Activated naive CD4-positive, alpha-beta T cell (primary cell): ENCODE measurements at regions not wholly inside any gene's neighbourhood (a gene's known extent, or its start where the extent isn't known, plus 50 kb on each side); places are given as distances from the start of the nearest gene placed in this dataset.

Experiments used
- DNase-seq, 4 experiments: peaks; one replicate each; lab custom pipeline; 2025; lab: John Stamatoyannopoulos, UW

DNA sequence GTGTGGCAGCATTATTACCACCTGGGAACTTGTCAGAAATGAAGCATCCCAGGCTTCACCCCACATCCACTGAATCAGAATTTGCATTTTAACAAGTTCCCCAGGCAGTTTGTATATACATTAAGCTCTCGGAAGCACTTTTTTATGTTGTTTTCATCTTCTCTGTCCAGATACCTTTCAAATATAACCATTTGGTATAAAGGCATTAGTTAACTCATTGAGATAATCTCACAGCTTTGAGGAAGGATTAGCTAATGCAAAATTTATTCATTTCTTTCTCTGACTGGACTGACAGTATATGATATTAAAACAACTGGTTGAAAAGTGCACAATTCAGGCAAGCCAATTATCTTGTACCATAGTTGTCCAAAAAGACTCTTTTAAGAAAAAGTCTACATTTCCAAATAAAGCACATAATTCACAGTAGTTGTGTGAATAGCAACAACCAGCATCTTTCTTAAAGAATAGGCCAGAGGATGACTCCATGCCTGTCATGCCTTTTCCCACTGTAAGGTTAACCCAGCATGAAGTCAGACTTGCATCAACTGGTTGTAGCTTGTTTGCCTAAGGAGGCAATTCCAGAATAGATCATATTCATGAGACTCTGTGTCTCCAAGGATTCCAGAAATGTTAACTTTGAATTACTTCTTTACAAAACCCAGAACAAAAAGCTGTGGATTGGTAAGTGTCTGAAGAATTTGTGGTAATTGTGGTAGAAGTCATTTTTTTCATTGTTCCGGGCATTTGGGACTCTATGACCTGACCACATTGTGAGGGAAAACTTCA lies 254.3 kb upstream of the SESN3 start:
- DNase-seq: no peak

DNA sequence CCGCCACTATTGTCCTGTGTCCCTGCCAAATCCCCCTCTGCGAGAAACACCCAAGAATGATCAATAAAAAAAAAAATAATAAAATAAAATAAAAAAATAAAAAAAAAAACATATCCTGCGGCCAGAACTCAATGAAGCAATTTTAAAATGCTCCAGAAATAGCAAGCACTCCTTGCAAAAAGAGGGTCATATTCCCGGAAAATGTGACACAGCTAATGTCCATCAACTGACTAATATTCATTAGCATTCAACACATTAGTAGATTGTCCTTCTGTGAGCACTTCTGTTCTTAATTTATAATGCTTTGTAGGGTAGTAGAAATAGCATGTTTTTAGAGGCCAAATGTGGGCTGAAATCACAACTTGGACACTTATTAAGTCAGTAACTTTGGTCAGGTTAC lies 252.3 kb upstream of the SESN3 start:
- DNase-seq: no peak

DNA sequence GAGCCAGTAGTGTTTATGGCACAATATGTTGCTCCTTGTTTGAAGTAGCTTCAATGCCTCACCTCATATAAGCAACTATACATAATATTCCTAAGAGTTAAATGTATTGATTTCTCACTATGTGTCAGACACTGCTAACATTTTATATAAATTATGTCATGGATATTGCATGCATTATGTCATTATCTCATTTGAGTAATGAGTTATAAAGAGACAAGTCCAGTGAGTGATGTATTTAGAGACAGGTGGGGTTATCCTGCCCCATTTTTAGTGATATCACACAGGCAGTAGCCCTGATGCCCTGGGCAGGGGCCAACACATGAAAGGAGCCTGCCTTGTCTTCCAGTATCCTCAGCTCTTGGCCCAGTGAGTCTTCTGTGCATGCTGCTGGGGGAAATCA lies 247.0 kb upstream of the SESN3 start:
- DNase-seq: no peak

DNA sequence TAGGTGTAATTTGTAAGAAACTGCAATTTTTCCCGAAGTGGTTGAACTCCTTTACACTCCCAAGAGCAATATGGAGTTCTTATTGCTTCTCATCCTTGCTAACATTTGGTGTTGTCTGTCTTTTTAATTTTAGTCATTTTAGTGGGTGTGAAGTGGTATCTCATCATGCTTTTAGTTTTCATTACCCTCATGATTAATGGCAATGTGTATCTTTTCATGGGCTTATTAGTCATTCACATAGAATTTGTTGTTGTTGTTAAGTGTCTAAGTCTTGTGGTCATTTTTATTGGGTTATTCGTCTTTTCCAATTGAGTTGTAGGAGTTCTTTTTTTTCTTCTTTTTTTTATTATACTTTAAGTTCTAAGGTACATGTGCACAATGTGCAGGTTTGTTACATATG lies 238.3 kb upstream of the SESN3 start:
- no peak for DNase-seq

DNA sequence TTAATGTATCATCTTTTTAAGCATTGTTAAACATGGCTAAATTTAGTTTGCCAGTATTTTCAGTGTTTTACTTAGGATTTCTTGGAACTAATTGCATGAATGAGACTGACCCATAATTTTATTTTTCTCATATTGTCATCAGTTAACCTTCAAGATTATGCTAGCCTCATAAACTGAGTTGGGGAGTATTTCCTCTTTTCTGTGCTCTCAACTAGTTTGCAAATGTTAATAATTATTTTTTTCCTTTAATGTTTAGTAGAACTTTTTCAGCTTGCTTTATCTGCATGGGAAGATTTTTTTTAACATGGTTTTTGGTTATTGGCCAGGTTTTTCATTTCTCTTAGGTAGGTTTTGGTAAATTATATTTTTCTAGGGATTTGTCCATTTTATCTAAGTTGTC lies 235.4 kb upstream of the SESN3 start:
- no peak for DNase-seq

DNA sequence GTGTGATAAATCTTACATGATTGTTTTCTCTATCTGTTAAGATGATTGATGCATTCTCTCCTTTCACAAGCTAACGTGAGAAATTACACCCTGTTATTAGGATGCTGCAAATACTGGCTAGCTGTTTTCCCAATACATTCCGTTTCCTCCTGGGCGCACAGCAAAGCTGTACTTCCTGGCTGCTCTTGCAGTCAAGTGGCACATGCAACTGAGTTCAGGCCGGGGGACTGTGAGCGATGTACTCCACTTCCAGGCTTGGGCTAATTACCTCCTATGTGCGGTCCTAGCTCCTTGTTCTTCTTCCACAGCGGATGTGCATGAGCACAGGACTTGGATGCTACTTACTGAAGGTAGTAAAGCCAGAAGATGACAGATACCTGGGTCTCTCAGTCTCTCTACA lies 234.9 kb upstream of the SESN3 start:
- DNase-seq: no peak

DNA sequence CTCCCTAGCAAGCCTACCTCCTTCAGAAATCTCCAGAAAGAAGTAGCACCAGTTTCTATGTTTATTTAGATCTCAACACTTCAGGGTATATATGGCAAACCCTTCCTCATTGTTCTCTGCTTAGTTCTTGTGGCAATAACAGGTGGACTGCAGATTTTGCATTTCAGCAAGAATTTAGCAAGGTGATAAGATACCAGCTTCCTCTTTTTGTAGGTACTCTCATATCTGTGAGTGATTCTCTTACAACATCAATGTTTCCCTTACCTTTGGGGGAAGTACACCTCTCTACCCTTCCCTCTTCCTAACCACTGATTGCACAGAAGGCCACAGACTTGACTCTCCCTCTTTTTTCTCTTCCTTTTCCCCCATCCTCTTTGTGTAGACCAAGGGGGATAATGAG lies 230.9 kb upstream of the SESN3 start:
- DNase-seq: no peak

DNA sequence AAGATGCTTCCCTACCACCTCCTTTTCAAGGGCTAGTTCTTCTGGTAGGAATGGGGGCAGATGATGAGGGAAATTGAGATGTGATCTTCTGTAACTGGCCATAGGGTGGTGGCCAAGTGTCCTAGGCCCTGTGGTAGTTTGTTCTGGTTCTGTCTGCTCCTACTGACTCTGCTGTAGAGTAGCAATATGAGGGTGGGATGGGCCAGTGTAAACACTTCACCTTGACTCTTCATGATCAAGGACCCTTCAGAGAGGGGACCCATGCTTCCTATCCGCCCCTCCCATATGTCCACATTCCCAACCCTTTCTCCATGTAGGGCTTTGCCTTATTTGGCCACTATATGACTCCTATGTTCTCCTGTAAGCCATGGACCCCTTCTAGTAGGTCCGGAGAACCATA lies 230.3 kb upstream of the SESN3 start:
- DNase-seq: no peak

DNA sequence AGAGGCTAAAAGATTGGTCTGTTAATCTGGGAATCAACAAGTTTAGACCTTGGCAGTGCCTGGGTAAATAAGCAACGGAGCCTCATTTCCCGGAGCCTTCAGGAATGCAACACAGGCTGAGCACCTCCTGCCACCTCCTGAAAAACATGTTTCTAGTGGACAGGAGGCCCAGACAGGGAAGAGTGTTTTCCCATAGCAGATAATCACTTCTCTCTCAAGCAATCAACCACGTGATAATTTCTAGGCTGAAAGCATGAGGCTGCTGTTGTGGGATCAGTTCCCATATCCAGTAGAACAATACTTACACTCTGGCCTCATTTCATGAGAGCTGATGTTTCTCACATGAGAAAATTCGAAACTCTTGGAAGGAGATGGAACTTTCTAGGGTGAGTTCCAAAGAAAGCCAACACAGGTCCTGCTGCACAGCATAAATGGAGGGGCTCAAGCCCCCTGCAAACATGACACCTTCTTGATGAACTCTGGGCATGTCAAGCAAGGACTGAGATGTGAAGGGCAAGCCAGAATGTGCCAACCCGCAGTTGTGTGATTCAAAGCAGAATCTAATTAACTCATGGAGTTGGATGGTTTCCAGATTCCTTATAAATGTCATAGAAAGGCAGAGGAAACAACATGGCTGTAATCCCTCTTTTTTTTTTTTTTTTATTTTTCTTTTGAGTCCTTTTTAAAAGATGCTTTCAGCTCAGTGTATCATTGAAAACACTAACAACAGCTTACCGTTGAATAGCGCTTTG lies 228.5 kb upstream of the SESN3 start:
- DNase-seq: no peak

DNA sequence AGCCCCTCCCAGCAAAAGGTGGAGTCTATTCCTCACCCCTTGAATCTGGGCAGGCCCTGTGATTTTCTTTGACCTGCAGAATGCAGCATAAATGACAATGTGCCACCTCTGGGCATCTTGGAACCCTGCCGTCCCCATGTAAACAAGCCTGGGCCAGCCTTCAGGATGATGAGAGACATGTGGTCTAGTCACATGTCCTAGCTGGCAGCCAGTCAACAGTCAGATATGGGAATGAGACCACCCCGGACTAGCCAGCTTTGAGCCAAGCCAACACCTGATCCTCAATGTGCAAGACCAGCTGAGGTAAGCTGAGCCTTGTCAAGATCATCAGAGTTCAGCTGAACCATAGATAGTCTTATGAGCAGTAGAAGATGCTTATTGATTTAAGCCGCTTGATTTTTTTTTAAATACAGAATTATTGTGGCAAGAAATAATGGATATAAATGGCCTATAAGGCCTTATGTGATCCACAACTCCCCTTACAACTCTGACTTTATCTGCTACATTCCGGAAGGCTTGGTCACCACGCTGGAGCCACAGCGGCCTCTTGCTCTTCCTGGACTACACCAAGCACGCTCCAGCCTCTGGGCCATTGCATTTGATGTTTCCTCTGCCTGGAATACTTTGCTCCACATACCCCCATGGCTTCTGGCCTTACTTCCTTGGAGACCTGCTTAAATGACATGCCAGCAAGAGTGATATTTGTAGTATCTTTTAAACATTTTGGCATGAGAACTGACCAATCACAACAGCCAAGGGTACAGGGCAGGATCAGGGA lies 225.9 kb upstream of the SESN3 start:
- DNase-seq: no peak

DNA sequence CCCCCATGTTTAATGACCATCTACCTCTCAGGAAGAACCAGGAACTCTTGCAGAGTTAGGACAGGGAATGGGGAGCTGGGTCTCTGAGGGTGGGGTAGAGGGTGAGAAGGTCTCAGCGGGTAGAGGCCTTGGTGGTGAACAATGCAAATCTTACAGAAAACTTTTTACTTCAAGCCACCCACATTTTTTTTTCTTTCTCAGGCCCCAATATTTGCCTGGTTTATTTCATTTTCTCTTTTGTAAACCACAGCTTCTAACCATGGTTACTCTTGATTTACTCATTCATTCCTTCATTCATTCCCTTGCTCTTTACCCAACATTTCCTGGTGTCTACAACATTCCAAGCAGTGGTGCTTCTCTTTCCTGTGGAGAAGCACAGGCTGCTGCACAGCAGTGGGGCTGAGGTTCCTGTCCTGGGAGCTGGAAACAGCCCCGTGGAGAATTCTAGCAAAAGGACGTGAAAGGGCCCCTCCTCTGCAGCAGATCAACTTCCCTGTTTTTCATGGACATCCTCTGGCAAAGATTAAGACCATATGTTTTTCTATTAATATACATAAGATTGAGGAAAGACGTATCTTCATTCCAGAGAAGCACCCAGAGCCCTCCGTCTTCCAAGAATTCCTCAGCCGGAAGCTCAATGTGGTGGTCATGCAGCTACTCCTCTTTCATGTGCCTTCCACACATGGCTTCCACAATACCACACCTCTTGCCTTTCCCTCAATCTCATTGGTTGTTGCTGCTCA lies 224.4 kb upstream of the SESN3 start:
- no peak for DNase-seq

DNA sequence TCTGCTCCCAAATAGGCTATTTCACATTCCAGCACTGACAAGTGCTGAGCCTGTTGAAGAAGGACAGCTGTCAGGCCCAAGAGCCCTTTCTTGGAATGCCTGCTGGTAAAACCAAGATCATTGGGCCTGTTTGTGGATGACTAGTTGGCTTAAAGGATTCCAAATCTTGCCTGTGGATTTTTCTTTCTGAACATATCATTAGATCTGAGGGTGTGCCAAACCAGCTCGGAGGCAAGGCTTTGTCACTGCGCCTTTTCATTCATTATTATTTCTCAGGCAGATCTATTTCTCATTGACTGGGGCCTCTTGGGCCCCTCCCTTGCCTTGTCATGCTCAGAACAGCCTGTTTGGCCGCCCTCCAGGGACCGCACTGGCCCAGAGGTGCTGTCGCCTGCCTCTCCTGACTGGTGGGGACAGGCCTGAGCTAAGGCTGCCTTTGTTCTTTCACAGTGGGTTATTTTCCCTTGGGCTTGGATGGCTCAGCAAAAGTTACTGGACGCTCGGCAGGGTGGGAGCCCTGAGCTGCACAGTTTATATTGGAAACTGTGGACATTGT lies 222.7 kb upstream of the SESN3 start:
- DNase-seq: no peak

DNA sequence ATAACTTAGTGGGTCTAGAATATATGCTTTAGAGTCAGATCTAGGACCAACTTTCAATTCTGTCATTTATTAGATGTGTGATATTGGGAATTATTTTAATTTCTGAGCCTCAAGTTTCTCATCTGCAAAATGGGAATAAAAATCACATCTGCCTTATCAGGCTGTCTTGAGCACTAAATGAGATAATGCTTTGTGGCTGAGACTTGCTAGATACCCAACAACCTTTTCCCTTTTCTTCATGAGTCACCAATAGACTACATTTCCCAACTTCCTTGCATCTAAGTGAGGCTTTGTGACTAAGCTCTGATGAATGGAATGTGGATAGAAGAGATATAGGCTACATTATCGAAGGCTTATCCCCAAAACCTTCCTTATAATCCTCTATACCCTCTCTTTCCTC lies 220.7 kb upstream of the SESN3 start:
- DNase-seq: no peak

DNA sequence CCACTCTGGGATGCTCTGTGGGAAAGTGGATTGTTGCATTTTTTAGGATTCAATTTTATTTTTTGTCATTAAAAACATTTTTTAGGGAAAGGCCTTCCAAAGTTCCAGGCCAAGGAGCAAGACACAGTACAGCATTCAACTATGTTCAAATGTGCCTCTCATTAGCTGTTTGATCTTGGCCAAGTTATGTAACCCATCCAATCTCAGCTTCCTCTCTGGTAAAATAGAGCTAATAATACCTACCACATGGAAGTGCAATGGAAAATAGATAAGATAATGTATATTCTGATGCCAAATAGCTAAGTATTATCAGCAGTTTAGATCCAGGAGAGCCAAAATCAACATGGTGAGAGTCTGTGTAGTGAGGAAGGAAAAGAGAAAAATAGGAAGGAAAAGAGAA lies 220.3 kb upstream of the SESN3 start:
- no peak for DNase-seq

DNA sequence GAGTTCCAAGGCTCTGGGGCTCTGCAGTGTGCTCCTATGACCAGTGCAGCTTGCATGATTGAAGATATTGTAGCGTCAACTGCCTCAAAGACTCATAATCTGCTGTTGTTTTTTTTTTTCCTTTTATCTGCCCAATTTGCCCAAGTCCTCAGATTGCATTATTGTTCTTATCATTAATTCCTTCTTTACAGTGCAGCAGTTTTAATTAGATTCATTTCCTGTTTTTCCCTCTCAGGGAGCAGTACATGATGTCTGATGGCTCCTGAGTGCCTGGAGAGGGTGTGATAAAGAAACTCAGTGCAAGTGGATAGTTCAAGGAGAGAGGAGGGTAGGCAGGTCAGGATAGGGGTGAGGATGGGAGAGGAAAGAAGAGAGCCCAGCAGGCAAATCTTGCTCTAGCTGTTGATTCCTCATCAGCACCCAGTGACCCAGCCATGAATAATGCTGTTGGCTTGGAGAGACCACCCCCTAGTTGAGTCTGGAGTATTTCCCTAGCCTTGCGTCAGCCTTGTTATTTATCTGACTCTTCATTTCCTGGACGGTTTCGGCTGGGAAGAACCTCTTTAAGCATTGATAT lies 219.6 kb upstream of the SESN3 start:
- DNase-seq: no peak

DNA sequence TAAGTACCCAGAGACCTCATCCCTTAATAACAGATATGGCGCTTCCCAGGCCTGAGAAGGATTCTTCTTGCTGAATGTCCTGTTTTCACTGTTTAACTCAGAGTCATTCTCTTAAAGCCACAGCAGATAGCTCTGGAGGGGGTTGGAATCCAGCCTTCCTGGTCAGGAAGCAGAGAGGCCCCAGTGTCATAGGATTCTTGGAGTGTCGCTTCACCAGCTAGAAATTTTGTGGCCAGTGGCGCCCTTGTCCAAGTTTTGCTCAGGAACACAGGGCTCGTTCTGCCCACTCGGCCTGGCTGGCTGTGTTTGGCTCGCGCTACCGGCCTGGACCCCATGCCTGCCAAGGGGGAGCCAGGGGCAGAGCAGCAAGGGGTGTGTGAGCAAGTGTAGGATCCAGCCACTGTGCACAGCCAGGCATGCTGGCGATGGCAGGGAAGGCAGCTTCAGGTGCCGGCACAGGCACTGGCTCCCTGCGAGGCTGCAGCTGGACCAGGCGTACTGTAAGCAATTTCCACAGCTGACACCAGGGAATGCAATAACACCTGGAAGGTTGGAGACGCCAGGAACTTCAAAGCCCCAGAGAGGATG lies 214.8 kb upstream of the SESN3 start:
- DNase-seq: no peak

DNA sequence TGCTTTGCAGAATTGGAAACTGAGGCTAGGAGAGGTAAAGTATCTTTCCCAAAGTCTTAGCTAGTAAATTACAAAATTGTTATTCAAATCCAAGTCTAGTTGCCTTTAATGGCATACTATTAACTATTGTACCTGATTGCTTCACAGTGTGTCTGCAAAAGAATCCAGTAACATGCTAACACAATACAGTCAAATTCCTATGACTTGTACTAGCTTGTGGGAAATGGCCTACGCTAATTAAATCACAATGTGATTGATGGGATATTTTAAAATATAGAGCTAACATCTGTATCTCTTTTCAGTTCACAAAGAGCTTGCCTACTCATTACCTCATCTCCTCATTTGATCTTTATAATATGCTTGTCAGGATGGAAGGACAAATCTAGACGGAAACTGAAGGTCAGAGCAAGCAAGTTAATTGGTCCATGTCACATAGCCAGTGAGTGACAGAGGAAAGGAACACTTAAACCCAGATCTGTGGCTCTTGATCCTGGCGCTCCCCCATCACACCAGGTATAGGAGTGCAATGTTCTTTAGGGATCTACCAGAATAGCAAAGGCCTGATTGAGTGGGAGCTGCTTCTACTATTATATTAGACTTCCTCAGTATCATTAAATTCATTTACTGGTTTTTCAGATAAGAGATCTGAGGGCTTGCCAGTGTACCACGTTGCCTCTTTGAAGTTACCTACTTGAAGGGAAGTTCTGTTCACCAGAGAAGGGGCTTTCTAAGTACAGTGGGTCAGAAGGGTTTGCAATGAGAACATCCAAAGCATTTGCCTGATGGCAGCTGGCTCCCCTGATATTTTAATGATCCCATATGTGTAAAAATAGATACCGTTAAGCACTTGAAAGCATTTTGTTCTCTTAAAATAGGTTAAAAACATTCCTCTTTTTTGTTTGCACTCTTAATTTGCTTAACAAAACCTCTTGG lies 213.6 kb upstream of the SESN3 start:
- DNase-seq: no peak

DNA sequence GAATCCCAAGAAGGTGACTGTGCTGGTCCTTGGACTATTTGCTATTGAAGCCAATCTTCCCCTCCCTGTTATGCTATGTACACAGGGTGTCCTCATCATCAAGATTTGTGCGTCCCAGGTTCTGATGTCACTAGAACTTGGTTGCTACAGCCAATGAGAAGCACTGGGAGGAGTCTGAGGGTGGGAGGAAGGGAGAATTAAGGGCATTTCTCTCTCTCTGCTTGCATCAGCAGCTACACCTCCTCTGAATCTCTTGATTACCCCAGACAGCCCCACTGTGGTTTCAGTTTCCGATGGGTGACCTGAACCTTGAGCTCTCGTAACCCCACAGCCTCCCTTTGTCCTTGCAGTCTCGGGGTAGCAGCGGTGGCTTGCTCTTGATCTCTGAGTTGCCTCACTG lies 212.4 kb upstream of the SESN3 start:
- DNase-seq: no peak

DNA sequence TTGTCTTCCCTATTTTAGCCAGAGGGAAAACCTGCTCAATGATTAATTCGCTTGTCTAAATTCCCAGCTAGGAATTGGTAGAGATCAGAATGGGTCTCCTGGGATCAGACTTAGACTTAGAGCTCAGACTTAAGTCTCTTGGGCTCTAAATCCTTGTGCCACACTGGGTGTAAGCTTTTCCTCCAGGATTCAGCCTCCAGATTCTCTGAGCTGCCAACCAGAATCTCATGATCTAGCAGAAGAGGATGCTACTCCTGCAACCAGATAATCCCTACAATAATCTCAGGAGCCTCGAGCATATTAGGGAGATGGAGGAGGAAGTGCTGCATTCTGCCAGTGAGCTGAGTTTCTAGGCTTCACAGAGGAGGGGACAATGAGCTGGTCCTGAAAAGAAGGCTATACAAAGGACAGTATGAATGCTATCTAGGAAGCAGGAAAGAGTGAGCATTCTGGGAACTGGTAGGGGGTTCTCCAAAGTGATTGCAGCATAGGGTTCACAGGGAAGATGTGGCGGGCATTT lies 211.6 kb upstream of the SESN3 start:
- no peak for DNase-seq
